ENCODE measurements at regions not wholly inside any gene's neighbourhood (a gene's known extent, or its start where the extent isn't known, plus 50 kb on each side); places are given as distances from the start of the nearest gene placed in this dataset.

DNA sequence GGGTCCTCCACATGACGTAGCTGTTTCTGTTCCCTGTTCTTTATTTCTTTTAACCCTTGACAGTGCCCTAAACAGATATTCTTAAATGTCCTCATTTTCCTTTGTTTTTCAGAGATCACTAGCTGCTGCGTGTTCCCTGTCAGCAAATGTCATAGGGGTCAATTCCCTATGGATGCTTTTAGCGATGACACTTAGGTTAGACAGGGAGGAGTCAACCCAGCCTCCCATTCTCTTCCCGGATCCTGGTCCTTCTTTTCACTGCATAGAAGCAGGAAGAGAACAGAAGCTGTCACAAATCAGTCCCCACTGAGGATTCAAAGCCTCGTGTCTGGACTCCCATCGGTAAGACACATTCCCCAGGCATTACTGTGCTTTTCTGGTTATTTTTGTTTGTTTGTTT, 392.1 kb upstream of the PRKCQ start:
- no peak for TF ChIP-seq CTCF (conservative IDR thresholded peaks at IDR 0.05; ENCODE audit: low read length)
- TF ChIP-seq EZH2phosphoT487 (IDR thresholded peaks at IDR 0.05; ENCODE audit: borderline replicate concordance), result no peak

All from Loucy (cell line).